Caki2 (cell line): ENCODE measurements at regions not wholly inside any gene's neighbourhood (a gene's known extent, or its start where the extent isn't known, plus 50 kb on each side); places are given as distances from the start of the nearest gene placed in this dataset.
"Not testable (repeated sequence)": the region's sequence is repeated elsewhere in the genome, so short reads cannot be mapped to it uniquely, and the experiment has no call there.

Experiments
- DNase-seq: peaks from one replicate; pipeline ENCODE4 v3.0.0-alpha.2; 2015; ENCODE audit warnings: low read depth
- in situ Hi-C: cut with HindIII; loops from 2 replicates; pipeline ENCODE4 v1.10.0; 2016; ENCODE audit warnings: low sequenced_read_pairs, low pct_unique_long_range_greater_than_20kb, mixed read lengths

GRCh38 chr3:152644478-152644877 lies 190.5 kb upstream of the P2RY1 start:
- in situ Hi-C loops, result no loop called here
- DNase-seq, result no peak

- in situ Hi-C loops, result no loop called here
Measured at GRCh38 chr3:152646004-152646403, 188.9 kb upstream of the P2RY1 start.

GRCh38 chr3:152650177-152650576 lies 184.8 kb upstream of the P2RY1 start:
- no peak for DNase-seq
- in situ Hi-C loops, result no loop called here

More at GRCh38 chr3:152646004-152646403, 188.9 kb upstream of the P2RY1 start:
- no peak for DNase-seq

- DNase-seq, in situ Hi-C loops: not testable (repeated sequence)
Measured at GRCh38 chr3:152650923-152651322, 184.0 kb upstream of the P2RY1 start.

- DNase-seq, result no peak
- in situ Hi-C loops, result no loop called here
Measured at GRCh38 chr3:152656214-152656971, 178.5 kb upstream of the P2RY1 start.

- no peak for DNase-seq
- in situ Hi-C loops, result no loop called here
Measured at GRCh38 chr3:152656972-152657355, 178.0 kb upstream of the P2RY1 start.

GRCh38 chr3:152658977-152659720 lies 175.8 kb upstream of the P2RY1 start:
- in situ Hi-C loops, result no loop called here

GRCh38 chr3:152662157-152662556 lies 172.8 kb upstream of the P2RY1 start:
- DNase-seq, result no peak
- in situ Hi-C loops, result no loop called here

More at GRCh38 chr3:152658977-152659720, 175.8 kb upstream of the P2RY1 start:
- DNase-seq, result no peak

GRCh38 chr3:152664766-152665165 lies 170.2 kb upstream of the P2RY1 start:
- in situ Hi-C loops, result no loop called here
- DNase-seq, result no peak

- DNase-seq, result no peak
- in situ Hi-C loops, result no loop called here
Measured at GRCh38 chr3:152667267-152667666, 167.7 kb upstream of the P2RY1 start.

- in situ Hi-C loops, result no loop called here
- DNase-seq, result no peak
Measured at GRCh38 chr3:152669560-152669959, 165.4 kb upstream of the P2RY1 start.

GRCh38 chr3:152671446-152672319 lies 163.2 kb upstream of the P2RY1 start:
- DNase-seq, result no peak

GRCh38 chr3:152672320-152672649 lies 162.6 kb upstream of the P2RY1 start:
- DNase-seq, result no peak
- in situ Hi-C loops, result no loop called here

More at GRCh38 chr3:152671446-152672319, 163.2 kb upstream of the P2RY1 start:
- in situ Hi-C loops, result no loop called here

- in situ Hi-C loops, result no loop called here
Measured at GRCh38 chr3:152676810-152677379, 158.0 kb upstream of the P2RY1 start.

GRCh38 chr3:152677491-152677890 lies 157.4 kb upstream of the P2RY1 start:
- in situ Hi-C loops, result no loop called here
- no peak for DNase-seq

More at GRCh38 chr3:152676810-152677379, 158.0 kb upstream of the P2RY1 start:
- DNase-seq, result no peak

GRCh38 chr3:152682477-152682876 lies 152.5 kb upstream of the P2RY1 start:
- no peak for DNase-seq
- in situ Hi-C loops, result no loop called here

GRCh38 chr3:152683521-152683999 lies 151.4 kb upstream of the P2RY1 start:
- in situ Hi-C loops, result no loop called here

GRCh38 chr3:152684279-152684678 lies 150.7 kb upstream of the P2RY1 start:
- in situ Hi-C loops, result no loop called here

More at GRCh38 chr3:152683521-152683999, 151.4 kb upstream of the P2RY1 start:
- no peak for DNase-seq

More at GRCh38 chr3:152684279-152684678, 150.7 kb upstream of the P2RY1 start:
- DNase-seq, result no peak
